Endothelial cell of umbilical vein (primary cell): ENCODE measurements at regions not wholly inside any gene's neighbourhood (a gene's known extent, or its start where the extent isn't known, plus 50 kb on each side); places are given as distances from the start of the nearest gene placed in this dataset.
A peak's percentile ranks its signal among the peaks of the same experiment; 100 is the strongest.

Source experiments
- BruUV-seq: library from RNA; stranded (reverse); fragments of 400-500 nt; replicated peaks from 2 replicates; lab custom pipeline; 2021; lab: Mats Ljungman, UMichigan
- CTCF ChIA-PET: fragments of 300-600, 350-600 bp; sonication (Branson Sonifier 250); formaldehyde crosslinking; loops from one replicate; lab custom pipeline; 2021; ENCODE audit warnings: antibody characterized with exemption, inconsistent platforms; lab: Charles Lee
- POLR2A ChIA-PET: fragments of 300-600, 350-600 bp; sonication (Branson Sonifier 250); formaldehyde crosslinking; loops from one replicate; lab custom pipeline; 2021; ENCODE audit warnings: antibody characterized with exemption, inconsistent platforms; lab: Charles Lee
- DNase-seq: peaks from one replicate; pipeline ENCODE4 v3.0.0-alpha.2; 2011; ENCODE audit warnings: low read depth, low spot score
- FAIRE-seq: peaks from 2 replicates; lab custom pipeline; 2011; peaks lifted over from hg19 to GRCh38; lab: Jason Lieb, UNC
- H2AFZ ChIP-seq: 2 replicates; pipeline ENCODE4 v1.6.0; 2012; ENCODE audit warnings: low read depth, low read length, control low read depth, inconsistent platforms
- H3K27ac ChIP-seq: 2 replicates; pipeline ENCODE4 v1.5.1; 2011; ENCODE audit warnings: low read depth, mild to moderate bottlenecking, control low read depth, low read length, moderate library complexity; ENCODE audit not compliant: insufficient read depth
- H3K27me3 ChIP-seq, 2 experiments: 2 replicates each; pipeline versions ENCODE4 v1.6.0 to v1.6.1; 2011; ENCODE audit warnings: low read length in 2 of 2, mixed read lengths in 1 of 2; ENCODE audit not compliant: control insufficient read depth in 2 of 2, insufficient read depth in 2 of 2
- H3K36me3 ChIP-seq, 2 experiments: 2 replicates in 1 of 2; 3 replicates in 1 of 2; pipeline ENCODE4 v1.5.1; 2011; ENCODE audit warnings: low read length in 2 of 2, mild to moderate bottlenecking in 1 of 2, moderate library complexity in 1 of 2; ENCODE audit not compliant: control insufficient read depth in 2 of 2, insufficient read depth in 2 of 2; ENCODE audit errors: extremely low read depth in 1 of 2
- H3K4me1 ChIP-seq: 3 replicates; pipeline ENCODE4 v1.5.1; 2011; ENCODE audit warnings: mild to moderate bottlenecking, low read length; ENCODE audit not compliant: control insufficient read depth, insufficient read depth; ENCODE audit errors: extremely low read depth
- H3K4me2 ChIP-seq: 2 replicates; pipeline ENCODE4 v1.6.1; 2011; ENCODE audit warnings: low read length, control low read depth, mixed read lengths; ENCODE audit not compliant: insufficient read depth
- H3K4me3 ChIP-seq, 3 experiments: fragments of 200-600 bp in 1 of 3; sonication (generic), shearing (Covaris generic) in 1 of 3; replicated peaks in 1 of 3; 2 replicates each; pipeline ENCODE4 v1.5.1; 2011 to 2016; ENCODE audit warnings: control low read depth in 3 of 3, low read length in 3 of 3, mild to moderate bottlenecking in 2 of 3, inconsistent platforms in 1 of 3, low read depth in 1 of 3, moderate library complexity in 1 of 3; ENCODE audit not compliant: insufficient read depth in 1 of 3
- H3K79me2 ChIP-seq: 2 replicates; pipeline ENCODE4 v1.6.0; 2012; ENCODE audit warnings: low read length, inconsistent platforms; ENCODE audit not compliant: control insufficient read depth, insufficient read depth
- H3K9ac ChIP-seq: replicated peaks from 2 replicates; pipeline ENCODE3; 2011; ENCODE audit warnings: low read length, control low read depth; ENCODE audit not compliant: insufficient read depth; ENCODE audit errors: extremely low read depth
- H3K9me1 ChIP-seq: replicated peaks from 3 replicates; pipeline ENCODE4 v1.6.0; 2011; ENCODE audit warnings: mild to moderate bottlenecking, low read length; ENCODE audit not compliant: control insufficient read depth, insufficient read depth; ENCODE audit errors: extremely low read depth
- H3K9me3 ChIP-seq: replicated peaks from 2 replicates; pipeline ENCODE4 v1.5.1; 2012; ENCODE audit warnings: low read length, inconsistent platforms; ENCODE audit not compliant: control insufficient read depth, insufficient read depth
- H4K20me1 ChIP-seq: replicated peaks from 2 replicates; pipeline ENCODE3; 2011; ENCODE audit warnings: mild to moderate bottlenecking, low read length; ENCODE audit not compliant: control insufficient read depth, insufficient read depth; ENCODE audit errors: extremely low read depth
- CTCF ChIP-seq, 2 donors: IDR thresholded peaks; 1 replicate in 1 of 2; 2 replicates in 1 of 2; pipeline ENCODE4 v1.5.1; 2011; ENCODE audit warnings: low read length in 2 of 2, mild to moderate bottlenecking in 2 of 2, moderate library complexity in 2 of 2, control low read depth in 1 of 2, inconsistent platforms in 1 of 2, low read depth in 1 of 2; ENCODE audit not compliant: insufficient read depth in 1 of 2; ENCODE audit errors: extremely low read depth in 1 of 2
- EZH2 ChIP-seq: IDR thresholded peaks from 2 replicates; pipeline ENCODE4 v1.6.1; 2012; ENCODE audit warnings: borderline replicate concordance, low read depth, mild to moderate bottlenecking, moderate library complexity, low read length, inconsistent platforms; ENCODE audit not compliant: severe bottlenecking
- FOS ChIP-seq: IDR thresholded peaks from 2 replicates; pipeline ENCODE4 v1.6.1; 2011; ENCODE audit warnings: mild to moderate bottlenecking, low read length, moderate library complexity, borderline replicate concordance; ENCODE audit not compliant: insufficient read depth
- GATA2 ChIP-seq: IDR thresholded peaks from 2 replicates; pipeline ENCODE4 v1.7.0; 2011; ENCODE audit warnings: low read depth, mild to moderate bottlenecking, moderate library complexity, mixed read lengths, low read length; ENCODE audit not compliant: insufficient read length, insufficient read depth
- JUN ChIP-seq: IDR thresholded peaks from 2 replicates; pipeline ENCODE4 v1.6.1; 2011; ENCODE audit warnings: borderline replicate concordance, low read depth; ENCODE audit not compliant: insufficient read length, insufficient read depth
- MAX ChIP-seq: IDR thresholded peaks from 2 replicates; pipeline ENCODE4 v1.6.1; 2011; ENCODE audit not compliant: insufficient read depth, insufficient read length
- MYC ChIP-seq: IDR thresholded peaks from one replicate; pipeline ENCODE4 v1.6.1; 2011; ENCODE audit warnings: mild to moderate bottlenecking, low read depth, low read length
- POLR2A ChIP-seq: IDR thresholded peaks from 2 replicates; pipeline ENCODE4 v1.6.1; 2012; ENCODE audit warnings: low read depth, mild to moderate bottlenecking, control low read depth, low read length
- POLR2AphosphoS5 ChIP-seq: IDR thresholded peaks from 2 replicates; pipeline ENCODE4 v1.6.1; 2012; ENCODE audit warnings: low read depth, mild to moderate bottlenecking, control low read depth, low read length, moderate library complexity; ENCODE audit not compliant: insufficient read depth
- dilution Hi-C: fragments of 300-500 bp; cut with MboI; formaldehyde crosslinking; loops from one replicate; pipeline ENCODE4 v1.15.0; 2019; ENCODE audit warnings: low sequenced_read_pairs; ENCODE audit not compliant: extremely low pct_ligation_motif_present
- intact Hi-C: fragments of 100-400 bp; cut with micrococcal nuclease; formaldehyde crosslinking; loops from one replicate; pipeline ENCODE4 v1.10.0; 2022

DNA sequence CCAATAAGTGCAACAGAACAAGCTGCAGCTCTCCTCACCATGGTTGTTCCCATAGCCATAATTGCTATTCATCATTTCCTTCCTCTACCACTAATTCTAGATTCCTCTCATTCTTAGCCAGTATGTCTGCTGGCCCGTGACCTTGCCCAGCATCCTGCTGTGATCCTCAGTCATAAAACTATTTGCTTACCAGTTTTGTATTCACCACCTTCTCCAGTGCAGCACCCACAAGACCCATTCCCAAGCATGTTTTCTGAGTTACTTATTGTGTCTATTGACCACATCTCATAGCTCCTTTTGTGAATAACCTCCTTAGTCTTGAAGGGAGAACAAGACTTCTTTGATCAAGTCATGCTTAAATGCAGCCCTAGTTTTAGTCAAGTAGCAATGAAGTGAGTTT lies 488.0 kb upstream of the CTNND2 start:
- FAIRE-seq (no peak), DNase-seq (peak; percentile 1)
- Histone ChIP-seq H3K27me3 (no peaks in the 10 kb centered on the region), H3K36me3 (no peaks in the 10 kb centered on the region), H3K27ac (no peak overlapping the region), H2AFZ (no peak overlapping the region), H3K79me2 (no peaks in the 10 kb centered on the region), H3K9me1 (no peaks in the 10 kb centered on the region), H3K4me3 (no peak overlapping the region), H3K9me3 (no peaks in the 10 kb centered on the region), H3K4me1 (no peaks in the 10 kb centered on the region), H3K4me2 (no peak overlapping the region), H4K20me1 (no peaks in the 10 kb centered on the region), H3K9ac (no peak overlapping the region)
- TF ChIP-seq JUN (no peak), POLR2AphosphoS5 (no peak), MYC (no peak), FOS (no peak), POLR2A (no peak), MAX (no peak), GATA2 (no peak), EZH2 (no peak), CTCF (IDR thresholded peaks at IDR 0.05; ENCODE audit: extremely low read depth in 1 of 2, insufficient read depth in 1 of 2, low read depth in 1 of 2, low read length in 2 of 2) (no peak)
- intact Hi-C loops, result no loop called here
- dilution Hi-C loops, result no loop called here
- POLR2A ChIA-PET, result no interaction called here
- CTCF ChIA-PET, result no interaction called here
- no TSS peak for BruUV-seq
